PC-9 (cell line): ENCODE measurements at regions not wholly inside any gene's neighbourhood (a gene's known extent, or its start where the extent isn't known, plus 50 kb on each side); places are given as distances from the start of the nearest gene placed in this dataset.

ENCODE experiments used
- EZH2 ChIP-seq: fragments of 200-600 bp; sonication (generic); IDR thresholded peaks from 2 replicates; pipeline ENCODE4 v1.8.0; 2017; ENCODE audit warnings: antibody characterized with exemption, low read depth
- TF ChIP-seq, protein P1 (sequence below): fragments of 200-600 bp; sonication (generic); conservative IDR thresholded peaks from 2 replicates; pipeline ENCODE4 v1.6.1; 2017; ENCODE audit warnings: mixed run types, antibody characterized with exemption, mild to moderate bottlenecking, moderate library complexity

DNA sequence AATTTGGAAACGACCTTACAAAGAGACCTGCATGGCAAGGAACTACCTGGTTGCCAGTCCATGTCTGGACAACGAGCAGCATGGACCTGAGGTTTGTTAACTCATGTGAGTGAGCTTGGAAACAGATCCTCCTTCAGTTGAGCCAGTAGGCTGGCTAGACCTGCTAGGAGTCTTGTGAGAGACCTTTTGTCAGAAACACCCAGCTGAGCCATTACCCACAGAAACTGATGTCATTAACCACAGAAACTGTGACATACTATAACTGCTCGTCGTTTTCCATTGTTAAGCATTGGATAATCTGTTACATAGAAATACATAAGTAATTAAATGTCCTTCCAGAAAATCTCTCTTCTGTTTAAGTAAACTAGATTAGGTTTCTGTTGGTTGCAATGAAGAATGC lies 211.1 kb upstream of the C21orf91 start:
- TF ChIP-seq, protein P1, sequence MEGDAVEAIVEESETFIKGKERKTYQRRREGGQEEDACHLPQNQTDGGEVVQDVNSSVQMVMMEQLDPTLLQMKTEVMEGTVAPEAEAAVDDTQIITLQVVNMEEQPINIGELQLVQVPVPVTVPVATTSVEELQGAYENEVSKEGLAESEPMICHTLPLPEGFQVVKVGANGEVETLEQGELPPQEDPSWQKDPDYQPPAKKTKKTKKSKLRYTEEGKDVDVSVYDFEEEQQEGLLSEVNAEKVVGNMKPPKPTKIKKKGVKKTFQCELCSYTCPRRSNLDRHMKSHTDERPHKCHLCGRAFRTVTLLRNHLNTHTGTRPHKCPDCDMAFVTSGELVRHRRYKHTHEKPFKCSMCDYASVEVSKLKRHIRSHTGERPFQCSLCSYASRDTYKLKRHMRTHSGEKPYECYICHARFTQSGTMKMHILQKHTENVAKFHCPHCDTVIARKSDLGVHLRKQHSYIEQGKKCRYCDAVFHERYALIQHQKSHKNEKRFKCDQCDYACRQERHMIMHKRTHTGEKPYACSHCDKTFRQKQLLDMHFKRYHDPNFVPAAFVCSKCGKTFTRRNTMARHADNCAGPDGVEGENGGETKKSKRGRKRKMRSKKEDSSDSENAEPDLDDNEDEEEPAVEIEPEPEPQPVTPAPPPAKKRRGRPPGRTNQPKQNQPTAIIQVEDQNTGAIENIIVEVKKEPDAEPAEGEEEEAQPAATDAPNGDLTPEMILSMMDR: no peak
- no peak for TF ChIP-seq EZH2
